ENCODE measurements at regions not wholly inside any gene's neighbourhood (a gene's known extent, or its start where the extent isn't known, plus 50 kb on each side); places are given as distances from the start of the nearest gene placed in this dataset.

- DNase-seq (ENCODE audit: low read depth): no peak
Measured at GRCh38 chr21:35426469-35426868, 377.4 kb upstream of the RUNX1 start.

GRCh38 chr21:35424122-35424521 lies 375.0 kb upstream of the RUNX1 start:
- DNase-seq (ENCODE audit: low read depth): no peak

GRCh38 chr21:35423709-35424108 lies 374.6 kb upstream of the RUNX1 start:
- DNase-seq (ENCODE audit: low read depth): peak; percentile 87

GRCh38 chr21:35422011-35422410 lies 372.9 kb upstream of the RUNX1 start:
- no peak for DNase-seq (ENCODE audit: low read depth)

- no peak for DNase-seq (ENCODE audit: low read depth)
Measured at GRCh38 chr21:35421221-35421620, 372.1 kb upstream of the RUNX1 start.

- no peak for DNase-seq (ENCODE audit: low read depth)
Measured at GRCh38 chr21:35420656-35421055, 371.6 kb upstream of the RUNX1 start.

- DNase-seq (ENCODE audit: low read depth): no peak
Measured at GRCh38 chr21:35417762-35418161, 368.7 kb upstream of the RUNX1 start.

- DNase-seq (ENCODE audit: low read depth): no peak
Measured at GRCh38 chr21:35416866-35417489, 367.9 kb upstream of the RUNX1 start.

GRCh38 chr21:35414507-35415139 lies 365.5 kb upstream of the RUNX1 start:
- DNase-seq (ENCODE audit: low read depth): no peak

- no peak for DNase-seq (ENCODE audit: low read depth)
Measured at GRCh38 chr21:35414056-35414455, 365.0 kb upstream of the RUNX1 start.

GRCh38 chr21:35412231-35412630 lies 363.1 kb upstream of the RUNX1 start:
- DNase-seq (ENCODE audit: low read depth): no peak

- no peak for DNase-seq (ENCODE audit: low read depth)
Measured at GRCh38 chr21:35411434-35411833, 362.3 kb upstream of the RUNX1 start.

GRCh38 chr21:35410656-35411055 lies 361.6 kb upstream of the RUNX1 start:
- no peak for DNase-seq (ENCODE audit: low read depth)

GRCh38 chr21:35410123-35410522 lies 361.0 kb upstream of the RUNX1 start:
- DNase-seq (ENCODE audit: low read depth): no peak

GRCh38 chr21:35408401-35408800 lies 359.3 kb upstream of the RUNX1 start:
- DNase-seq (ENCODE audit: low read depth): peak; percentile 65

- DNase-seq (ENCODE audit: low read depth): no peak
Measured at GRCh38 chr21:35406635-35407034, 357.5 kb upstream of the RUNX1 start.

GRCh38 chr21:35405981-35406380 lies 356.9 kb upstream of the RUNX1 start:
- no peak for DNase-seq (ENCODE audit: low read depth)

GRCh38 chr21:35404247-35404646 lies 355.1 kb upstream of the RUNX1 start:
- no peak for DNase-seq (ENCODE audit: low read depth)

- no peak for DNase-seq (ENCODE audit: low read depth)
Measured at GRCh38 chr21:35402061-35402460, 353.0 kb upstream of the RUNX1 start.

- DNase-seq (ENCODE audit: low read depth): no peak
Measured at GRCh38 chr21:35401476-35401875, 352.4 kb upstream of the RUNX1 start.

GRCh38 chr21:35400233-35400939 lies 351.3 kb upstream of the RUNX1 start:
- peak; percentile 44 for DNase-seq (ENCODE audit: low read depth)

- no peak for DNase-seq (ENCODE audit: low read depth)
Measured at GRCh38 chr21:35399706-35400105, 350.6 kb upstream of the RUNX1 start.

GRCh38 chr21:35399002-35399530 lies 350.0 kb upstream of the RUNX1 start:
- DNase-seq (ENCODE audit: low read depth): no peak
